Osteocyte (in vitro differentiated cells): ENCODE measurements at regions not wholly inside any gene's neighbourhood (a gene's known extent, or its start where the extent isn't known, plus 50 kb on each side); places are given as distances from the start of the nearest gene placed in this dataset.
"Not testable (repeated sequence)": the region's sequence is repeated elsewhere in the genome, so short reads cannot be mapped to it uniquely, and the experiment has no call there.

ENCODE experiments used
- DNase-seq: peaks from one replicate; pipeline ENCODE4 v3.0.0; 2021; ENCODE audit warnings: mixed read lengths; ENCODE audit not compliant: unreplicated experiment; ENCODE audit errors: extremely low spot score
- H3K27ac Mint-ChIP-seq: one replicate; pipeline ENCODE4 v1.8.0; 2021; ENCODE audit warnings: mild to moderate bottlenecking, mixed read lengths; ENCODE audit not compliant: unreplicated experiment
- H3K27me3 Mint-ChIP-seq: one replicate; pipeline ENCODE4 v1.8.0; 2021; ENCODE audit warnings: mixed read lengths; ENCODE audit not compliant: unreplicated experiment
- H3K36me3 Mint-ChIP-seq: one replicate; pipeline ENCODE4 v1.8.0; 2021; ENCODE audit warnings: mixed read lengths; ENCODE audit not compliant: unreplicated experiment
- H3K4me1 Mint-ChIP-seq: one replicate; pipeline ENCODE4 v1.8.0; 2021; ENCODE audit warnings: mixed read lengths; ENCODE audit not compliant: unreplicated experiment
- H3K4me3 Mint-ChIP-seq: one replicate; pipeline ENCODE4 v1.8.0; 2021; ENCODE audit warnings: mild to moderate bottlenecking, moderate library complexity, mixed read lengths; ENCODE audit not compliant: unreplicated experiment
- H3K9me3 Mint-ChIP-seq: one replicate; pipeline ENCODE4 v1.8.0; 2021; ENCODE audit warnings: mixed read lengths; ENCODE audit not compliant: unreplicated experiment
- TF ChIP-seq, protein P1 (sequence below): fragments of 200-600 bp; sonication (generic); IDR thresholded peaks from 2 replicates; pipeline ENCODE4 v1.5.0; 2021; ENCODE audit warnings: antibody characterized with exemption, mild to moderate bottlenecking, moderate library complexity

DNA sequence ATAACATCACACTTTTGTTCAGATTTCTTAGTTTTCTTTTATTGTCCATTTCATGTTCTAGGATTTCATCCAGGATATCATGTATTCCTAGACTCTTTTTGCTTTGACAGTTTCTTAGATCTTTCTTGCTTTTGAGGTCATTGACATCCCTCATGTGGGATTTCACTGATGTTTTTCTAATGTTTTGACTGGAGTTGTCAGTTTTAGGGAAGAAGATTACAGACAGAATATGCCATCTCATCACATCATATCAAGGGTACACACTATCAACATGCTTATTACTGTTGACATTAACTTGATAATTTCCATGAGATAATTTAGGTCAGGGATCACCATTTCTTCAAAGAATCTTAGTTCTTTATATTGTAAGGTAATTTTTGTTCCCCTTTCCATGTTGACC, 101.7 kb downstream of the NPAP1 start:
- H3K27me3 Mint-ChIP-seq = no peaks in the 10 kb centered on the region
- TF ChIP-seq, protein P1, sequence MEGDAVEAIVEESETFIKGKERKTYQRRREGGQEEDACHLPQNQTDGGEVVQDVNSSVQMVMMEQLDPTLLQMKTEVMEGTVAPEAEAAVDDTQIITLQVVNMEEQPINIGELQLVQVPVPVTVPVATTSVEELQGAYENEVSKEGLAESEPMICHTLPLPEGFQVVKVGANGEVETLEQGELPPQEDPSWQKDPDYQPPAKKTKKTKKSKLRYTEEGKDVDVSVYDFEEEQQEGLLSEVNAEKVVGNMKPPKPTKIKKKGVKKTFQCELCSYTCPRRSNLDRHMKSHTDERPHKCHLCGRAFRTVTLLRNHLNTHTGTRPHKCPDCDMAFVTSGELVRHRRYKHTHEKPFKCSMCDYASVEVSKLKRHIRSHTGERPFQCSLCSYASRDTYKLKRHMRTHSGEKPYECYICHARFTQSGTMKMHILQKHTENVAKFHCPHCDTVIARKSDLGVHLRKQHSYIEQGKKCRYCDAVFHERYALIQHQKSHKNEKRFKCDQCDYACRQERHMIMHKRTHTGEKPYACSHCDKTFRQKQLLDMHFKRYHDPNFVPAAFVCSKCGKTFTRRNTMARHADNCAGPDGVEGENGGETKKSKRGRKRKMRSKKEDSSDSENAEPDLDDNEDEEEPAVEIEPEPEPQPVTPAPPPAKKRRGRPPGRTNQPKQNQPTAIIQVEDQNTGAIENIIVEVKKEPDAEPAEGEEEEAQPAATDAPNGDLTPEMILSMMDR = no peak
- no peak for DNase-seq
- H3K36me3 Mint-ChIP-seq = peaks cover under 1% of the 10 kb centered on the region
- no peak overlapping the region for H3K27ac Mint-ChIP-seq
- peaks cover 42% of the 10 kb centered on the region for H3K9me3 Mint-ChIP-seq
- no peak overlapping the region for H3K4me3 Mint-ChIP-seq
- no peaks in the 10 kb centered on the region for H3K4me1 Mint-ChIP-seq

DNA sequence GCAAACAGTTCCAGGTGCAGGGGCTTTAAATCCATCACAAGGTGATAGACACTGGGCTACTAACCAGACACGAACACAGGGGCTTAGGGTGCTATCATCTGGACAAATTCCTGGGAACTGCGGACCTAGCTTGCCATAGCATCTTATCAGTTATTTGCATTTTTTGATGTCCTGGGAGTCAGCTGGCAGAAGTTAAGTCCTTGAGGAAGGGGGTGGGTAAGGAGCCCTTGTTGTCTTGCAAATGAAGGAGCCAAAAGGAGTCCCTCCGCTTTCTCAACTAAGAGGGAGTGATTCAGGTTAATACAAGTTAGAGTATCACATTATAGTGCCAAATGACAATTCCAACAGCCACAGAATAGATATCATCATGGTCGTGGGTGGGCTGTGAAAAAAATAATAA, 108.9 kb downstream of the NPAP1 start:
- H3K36me3 Mint-ChIP-seq = no peaks in the 10 kb centered on the region
- TF ChIP-seq, protein P1 = no peak
- no peak for DNase-seq
- H3K9me3 Mint-ChIP-seq = peaks cover 62% of the 10 kb centered on the region
- H3K4me1 Mint-ChIP-seq = no peaks in the 10 kb centered on the region
- no peaks in the 10 kb centered on the region for H3K27me3 Mint-ChIP-seq
- no peak overlapping the region for H3K4me3 Mint-ChIP-seq
- no peak overlapping the region for H3K27ac Mint-ChIP-seq

DNA sequence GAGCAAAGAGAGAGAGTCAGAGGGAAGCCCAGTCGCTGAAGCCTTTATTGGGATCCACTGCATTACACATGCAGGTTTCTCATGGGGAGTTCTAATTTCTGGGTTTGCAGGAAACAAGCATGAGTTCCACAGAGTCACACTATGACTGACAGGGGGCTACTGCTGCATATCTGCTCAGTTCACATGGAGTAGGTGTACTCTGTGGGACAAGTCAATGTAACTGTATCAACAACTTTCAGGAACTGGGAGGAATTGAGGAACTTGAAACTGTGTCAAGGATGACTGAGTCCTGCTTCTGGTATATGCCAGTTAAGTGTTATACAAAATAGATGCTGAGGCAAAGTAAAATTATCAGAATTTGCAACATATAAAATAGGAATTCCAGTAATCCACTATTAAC, 110.8 kb downstream of the NPAP1 start:
- H3K27ac Mint-ChIP-seq = no peak overlapping the region
- H3K9me3 Mint-ChIP-seq = peaks cover 64% of the 10 kb centered on the region
- H3K36me3 Mint-ChIP-seq = no peaks in the 10 kb centered on the region
- DNase-seq = no peak
- H3K4me1 Mint-ChIP-seq = no peaks in the 10 kb centered on the region
- no peaks in the 10 kb centered on the region for H3K27me3 Mint-ChIP-seq
- TF ChIP-seq, protein P1 = no peak
- H3K4me3 Mint-ChIP-seq = no peak overlapping the region

DNA sequence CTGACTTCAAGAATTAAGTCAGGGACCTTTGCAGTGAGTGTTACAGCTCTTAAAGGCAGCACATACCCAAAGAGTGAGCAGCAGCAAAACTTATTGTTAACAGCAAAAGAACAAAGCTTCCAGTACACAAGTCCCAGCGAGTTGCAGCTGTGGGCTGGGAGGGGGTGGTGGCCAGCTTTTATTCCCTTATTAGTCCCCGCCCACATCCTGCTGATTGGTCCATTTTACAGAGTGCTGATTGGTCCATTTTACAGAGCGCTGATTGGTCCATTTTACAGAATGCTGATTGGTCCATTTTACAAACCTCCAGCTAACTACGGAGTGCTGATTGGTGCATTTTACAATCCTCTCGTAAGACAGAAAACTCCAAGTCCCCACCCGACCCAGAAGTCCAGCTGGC, 127.0 kb downstream of the NPAP1 start:
- not testable (repeated sequence) for H3K27ac Mint-ChIP-seq, H3K36me3 Mint-ChIP-seq, DNase-seq, H3K4me3 Mint-ChIP-seq, H3K4me1 Mint-ChIP-seq, H3K27me3 Mint-ChIP-seq
- peaks cover 53% of the 10 kb centered on the region for H3K9me3 Mint-ChIP-seq

DNA sequence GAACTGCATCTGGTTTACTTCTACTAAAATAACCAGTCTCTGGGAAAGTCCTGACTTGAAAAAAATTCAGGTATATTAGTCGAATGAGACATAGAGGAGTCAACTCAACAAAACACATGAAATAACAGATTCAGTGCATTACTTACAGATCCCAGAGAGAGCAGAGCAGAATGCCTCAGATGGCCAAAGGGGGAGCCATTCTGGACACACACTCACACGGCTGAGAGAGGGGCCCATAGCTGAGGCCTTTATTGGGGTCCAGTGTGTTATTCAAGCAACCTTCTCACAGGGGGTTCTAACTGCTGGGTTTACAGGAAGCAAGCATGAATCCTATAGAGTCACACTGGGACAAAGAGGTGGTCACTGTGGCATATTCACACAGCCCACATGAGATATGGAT, 135.1 kb upstream of the SNRPN start:
- TF ChIP-seq, protein P1 = no peak
- H3K36me3 Mint-ChIP-seq = peaks cover 2% of the 10 kb centered on the region
- no peak overlapping the region for H3K4me3 Mint-ChIP-seq
- no peaks in the 10 kb centered on the region for H3K4me1 Mint-ChIP-seq
- peaks cover 44% of the 10 kb centered on the region for H3K9me3 Mint-ChIP-seq
- H3K27me3 Mint-ChIP-seq = no peaks in the 10 kb centered on the region
- DNase-seq = no peak
- H3K27ac Mint-ChIP-seq = no peak overlapping the region

DNA sequence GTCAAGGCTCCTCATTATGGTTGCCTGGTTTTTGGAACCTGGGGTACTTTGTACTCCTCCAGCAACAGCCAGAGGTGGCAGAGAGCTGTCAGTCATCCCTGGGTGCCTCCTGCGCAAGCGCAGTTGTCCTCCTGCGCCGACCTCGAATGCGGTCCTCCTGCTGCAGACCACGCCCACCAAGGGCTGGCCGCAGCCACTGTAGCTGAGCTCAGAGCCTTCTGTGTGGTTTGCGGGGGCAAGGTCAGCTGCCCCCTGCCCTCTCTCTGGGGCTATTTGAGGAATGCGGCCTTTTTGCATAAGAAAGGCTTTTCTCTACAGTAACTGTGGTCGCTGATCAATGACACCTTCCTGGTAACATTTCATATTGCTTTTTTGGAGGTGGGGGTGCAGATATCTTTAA, 131.3 kb upstream of the SNRPN start:
- Mint-ChIP-seq H3K4me1 (no peaks in the 10 kb centered on the region), H3K36me3 (no peaks in the 10 kb centered on the region), H3K4me3 (no peak overlapping the region), H3K27ac (no peak overlapping the region), H3K27me3 (no peaks in the 10 kb centered on the region), H3K9me3 (peaks cover 48% of the 10 kb centered on the region)
- TF ChIP-seq, protein P1 = no peak
- DNase-seq = no peak
